ENCODE measurements at regions not wholly inside any gene's neighbourhood (a gene's known extent, or its start where the extent isn't known, plus 50 kb on each side); places are given as distances from the start of the nearest gene placed in this dataset.

GRCh38 chr18:51908598-51908944, 431.4 kb upstream of the DCC start:
- TF ChIP-seq CTCF (conservative IDR thresholded peaks at IDR 0.05 in 1 of 2, IDR thresholded peaks at IDR 0.05 in 1 of 2; ENCODE audit: low read depth in 1 of 2, low read length in 2 of 2) (no peak), EZH2 (IDR thresholded peaks at IDR 0.05; ENCODE audit: low read length, missing control alignments) (no peak)

All from fibroblast of lung (primary cell).